Neural progenitor cell (in vitro differentiated cells): ENCODE measurements at regions not wholly inside any gene's neighbourhood (a gene's known extent, or its start where the extent isn't known, plus 50 kb on each side); places are given as distances from the start of the nearest gene placed in this dataset.

Experiments used
- DNase-seq: peaks from one replicate; pipeline ENCODE4 v3.0.0-alpha.2; 2016; ENCODE audit warnings: low spot score
- H2AFZ ChIP-seq: fragments of 200-600 bp; sonication (generic); replicated peaks from 2 replicates; pipeline ENCODE4 v1.6.1; 2016; ENCODE audit warnings: antibody characterized with exemption
- H3F3A ChIP-seq: fragments of 200-600 bp; sonication (generic); 2 replicates; pipeline ENCODE4 v1.6.1; 2016; ENCODE audit warnings: antibody characterized with exemption, low read depth
- H3K27ac ChIP-seq: fragments of 200-600 bp; sonication (generic); 2 replicates; pipeline ENCODE4 v1.5.1; 2016; ENCODE audit warnings: mild to moderate bottlenecking
- H3K27me3 ChIP-seq: fragments of 200-600 bp; sonication (generic); 2 replicates; pipeline ENCODE4 v1.6.1; 2016; ENCODE audit warnings: mild to moderate bottlenecking, moderate library complexity
- H3K36me3 ChIP-seq: fragments of 200-600 bp; sonication (generic); 2 replicates; pipeline ENCODE4 v1.5.1; 2016
- H3K4me1 ChIP-seq: fragments of 200-600 bp; sonication (generic); 2 replicates; pipeline ENCODE4 v1.6.1; 2016; ENCODE audit warnings: mixed run types
- H3K4me2 ChIP-seq: fragments of 200-600 bp; sonication (generic); 2 replicates; pipeline ENCODE4 v1.6.1; 2016
- H3K4me3 ChIP-seq: fragments of 200-600 bp; sonication (generic); 2 replicates; pipeline ENCODE4 v1.5.1; 2016
- H3K79me2 ChIP-seq: fragments of 200-600 bp; sonication (generic); 2 replicates; pipeline ENCODE4 v1.6.1; 2016; ENCODE audit warnings: low read depth
- H3K9ac ChIP-seq: fragments of 200-600 bp; sonication (generic); 2 replicates; pipeline ENCODE4 v1.6.1; 2016
- H3K9me3 ChIP-seq: fragments of 200-600 bp; sonication (generic); 2 replicates; pipeline ENCODE4 v1.5.1; 2016; ENCODE audit warnings: low read depth
- H4K20me1 ChIP-seq: fragments of 200-600 bp; sonication (generic); 2 replicates; pipeline ENCODE4 v1.6.1; 2016; ENCODE audit warnings: low read depth
- H3K27ac Mint-ChIP-seq: 3 replicates; pipeline ENCODE4 v1.8.0; 2021; ENCODE audit warnings: mixed read lengths
- H3K27me3 Mint-ChIP-seq: 2 replicates; pipeline ENCODE4 v1.8.0; 2022; ENCODE audit warnings: low read depth, mild to moderate bottlenecking, inconsistent platforms, moderate library complexity, mixed read lengths; ENCODE audit not compliant: insufficient read depth
- H3K36me3 Mint-ChIP-seq: 3 replicates; pipeline ENCODE4 v1.8.0; 2021; ENCODE audit warnings: mixed read lengths
- H3K4me1 Mint-ChIP-seq: 3 replicates; pipeline ENCODE4 v1.8.0; 2021; ENCODE audit warnings: mixed read lengths
- H3K4me3 Mint-ChIP-seq: 3 replicates; pipeline ENCODE4 v1.8.0; 2021; ENCODE audit warnings: mild to moderate bottlenecking, moderate library complexity, mixed read lengths
- H3K9me3 Mint-ChIP-seq: 3 replicates; pipeline ENCODE4 v1.8.0; 2020; ENCODE audit warnings: mixed read lengths
- CTCF ChIP-seq: fragments of 200-600 bp; sonication (generic); IDR thresholded peaks from 2 replicates; pipeline ENCODE4 v1.5.1; 2017; ENCODE audit warnings: antibody characterized with exemption, mild to moderate bottlenecking
- EZH2 ChIP-seq: fragments of 200-600 bp; sonication (generic); IDR thresholded peaks from 2 replicates; pipeline ENCODE4 v1.6.1; 2017; ENCODE audit warnings: antibody characterized with exemption, mild to moderate bottlenecking, moderate library complexity
- EZH2phosphoT487 ChIP-seq: fragments of 200-600 bp; sonication (generic); IDR thresholded peaks from 2 replicates; pipeline ENCODE4 v1.6.1; 2017; ENCODE audit warnings: antibody characterized with exemption

GRCh38 chr16:58836427-58836826, 102.3 kb upstream of the GOT2 start:
- Histone ChIP-seq H3K27me3 (no peaks in the 10 kb centered on the region), H3F3A (no peaks in the 10 kb centered on the region), H3K36me3 (no peaks in the 10 kb centered on the region), H3K4me3 (no peak overlapping the region), H3K79me2 (no peaks in the 10 kb centered on the region), H4K20me1 (no peaks in the 10 kb centered on the region), H3K27ac (no peak overlapping the region), H3K9me3 (no peaks in the 10 kb centered on the region), H3K4me1 (no peaks in the 10 kb centered on the region), H3K9ac (no peak overlapping the region), H2AFZ (no peak overlapping the region), H3K4me2 (no peak overlapping the region)
- Mint-ChIP-seq H3K9me3 (peaks cover 5% of the 10 kb centered on the region), H3K27me3 (peaks cover 2% of the 10 kb centered on the region), H3K4me3 (no peak overlapping the region), H3K36me3 (no peaks in the 10 kb centered on the region), H3K27ac (no peak overlapping the region), H3K4me1 (no peaks in the 10 kb centered on the region)
- no peak for DNase-seq
- TF ChIP-seq EZH2 (no peak), EZH2phosphoT487 (no peak), CTCF (no peak)

- H3K4me1 Mint-ChIP-seq, result no peaks in the 10 kb centered on the region
- no peak overlapping the region for H3K4me2 ChIP-seq
- no peak for DNase-seq
- H3K4me3 Mint-ChIP-seq, result no peak overlapping the region
- no peak overlapping the region for H2AFZ ChIP-seq
- H3K4me1 ChIP-seq, result no peaks in the 10 kb centered on the region
- H3K27me3 Mint-ChIP-seq, result no peaks in the 10 kb centered on the region
- no peaks in the 10 kb centered on the region for H3K79me2 ChIP-seq
- H3F3A ChIP-seq, result no peaks in the 10 kb centered on the region
- no peaks in the 10 kb centered on the region for H3K9me3 Mint-ChIP-seq
- no peaks in the 10 kb centered on the region for H4K20me1 ChIP-seq
- no peaks in the 10 kb centered on the region for H3K27me3 ChIP-seq
- H3K27ac Mint-ChIP-seq, result no peak overlapping the region
- H3K36me3 ChIP-seq, result no peaks in the 10 kb centered on the region
- no peak overlapping the region for H3K4me3 ChIP-seq
- H3K9me3 ChIP-seq, result no peaks in the 10 kb centered on the region
- H3K36me3 Mint-ChIP-seq, result no peaks in the 10 kb centered on the region
- H3K27ac ChIP-seq, result no peak overlapping the region
- H3K9ac ChIP-seq, result no peak overlapping the region
- TF ChIP-seq EZH2 (no peak), EZH2phosphoT487 (no peak), CTCF (no peak)
Measured at GRCh38 chr16:58832386-58832895, 98.3 kb upstream of the GOT2 start.

- Histone ChIP-seq H4K20me1 (no peaks in the 10 kb centered on the region), H3K79me2 (no peaks in the 10 kb centered on the region), H3K4me2 (no peak overlapping the region), H3K27me3 (no peaks in the 10 kb centered on the region), H3K4me1 (no peaks in the 10 kb centered on the region), H3F3A (no peaks in the 10 kb centered on the region), H3K4me3 (no peak overlapping the region), H3K9ac (no peak overlapping the region), H3K36me3 (no peaks in the 10 kb centered on the region), H3K27ac (no peak overlapping the region), H3K9me3 (no peaks in the 10 kb centered on the region), H2AFZ (no peak overlapping the region)
- no peak for DNase-seq
- Mint-ChIP-seq H3K36me3 (no peaks in the 10 kb centered on the region), H3K27ac (no peak overlapping the region), H3K9me3 (no peaks in the 10 kb centered on the region), H3K27me3 (no peaks in the 10 kb centered on the region), H3K4me1 (no peaks in the 10 kb centered on the region), H3K4me3 (no peak overlapping the region)
- no peak for TF ChIP-seq EZH2phosphoT487
- TF ChIP-seq EZH2, result no peak
- no peak for TF ChIP-seq CTCF
Measured at GRCh38 chr16:58831386-58831785, 97.3 kb upstream of the GOT2 start.
